Gastroesophageal sphincter (tissue), 3 donors: ENCODE measurements at regions not wholly inside any gene's neighbourhood (a gene's known extent, or its start where the extent isn't known, plus 50 kb on each side); places are given as distances from the start of the nearest gene placed in this dataset.

Source experiments
- CTCF ChIP-seq, 4 experiments: fragments of 200-600 bp in 2 of 4; fragments of 450-650 bp in 2 of 4; sonication (generic) in 1 of 4; IDR thresholded peaks; one replicate each; pipeline ENCODE4 v1.5.1; 2017 to 2019; ENCODE audit warnings: antibody characterized with exemption in 4 of 4, mild to moderate bottlenecking in 2 of 4, moderate library complexity in 2 of 4
- EP300 ChIP-seq: sonication (generic); formaldehyde crosslinking; IDR thresholded peaks from one replicate; pipeline ENCODE4 v1.6.1; 2017; ENCODE audit warnings: antibody characterized with exemption, mild to moderate bottlenecking
- POLR2A ChIP-seq, 2 donors: fragments of 450-650 bp; IDR thresholded peaks; one replicate each; pipeline ENCODE4 v1.6.1; 2017; ENCODE audit warnings: antibody characterized with exemption in 2 of 2, mild to moderate bottlenecking in 2 of 2, moderate library complexity in 1 of 2
- POLR2AphosphoS5 ChIP-seq: sonication (generic); formaldehyde crosslinking; IDR thresholded peaks from one replicate; pipeline ENCODE4 v1.6.1; 2017; ENCODE audit warnings: antibody characterized with exemption

DNA sequence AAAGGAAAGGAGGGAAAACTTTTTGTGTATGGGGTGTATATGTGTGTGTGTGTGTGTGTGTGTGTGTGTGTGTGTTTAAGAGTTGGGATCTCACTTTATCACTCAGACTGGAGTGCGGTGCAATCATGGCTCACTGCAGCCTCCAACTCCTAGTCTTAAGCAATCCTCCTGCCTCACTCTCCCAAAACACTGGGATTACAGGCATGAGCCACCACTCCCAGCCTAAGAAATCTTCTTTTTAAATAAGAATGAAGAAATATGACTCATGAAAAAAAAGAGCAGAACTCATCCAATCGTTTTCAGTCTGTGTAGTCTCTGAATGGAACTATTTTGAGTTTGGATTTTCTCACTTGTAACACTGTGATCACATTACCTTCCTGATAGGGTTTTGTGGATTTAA lies 601.5 kb downstream of the ACTL7B start:
- TF ChIP-seq CTCF (IDR thresholded peaks at IDR 0.05) (no peak), POLR2AphosphoS5 (no peak), EP300 (no peak), POLR2A (IDR thresholded peaks at IDR 0.05) (no peak)
